ENCODE measurements at regions not wholly inside any gene's neighbourhood (a gene's known extent, or its start where the extent isn't known, plus 50 kb on each side); places are given as distances from the start of the nearest gene placed in this dataset.

GRCh38 chr2:188142088-188142487 is 149.6 kb upstream of the GULP1 start:
- no peak for DNase-seq (ENCODE audit: low spot score)

GRCh38 chr2:188142636-188143295 is 148.9 kb upstream of the GULP1 start:
- no peak for DNase-seq (ENCODE audit: low spot score)

GRCh38 chr2:188145885-188146284 is 145.8 kb upstream of the GULP1 start:
- DNase-seq (ENCODE audit: low spot score), result no peak

GRCh38 chr2:188146888-188147287 is 144.8 kb upstream of the GULP1 start:
- DNase-seq (ENCODE audit: low spot score), result no peak

- DNase-seq (ENCODE audit: low spot score), result no peak
Observed at GRCh38 chr2:188151670-188152069, 140.0 kb upstream of the GULP1 start.

- no peak for DNase-seq (ENCODE audit: low spot score)
Observed at GRCh38 chr2:188158337-188159100, 133.2 kb upstream of the GULP1 start.

GRCh38 chr2:188159484-188159883 is 132.2 kb upstream of the GULP1 start:
- DNase-seq (ENCODE audit: low spot score), result no peak

- DNase-seq (ENCODE audit: low spot score), result no peak
Observed at GRCh38 chr2:188170356-188170755, 121.3 kb upstream of the GULP1 start.

- DNase-seq (ENCODE audit: low spot score), result no peak
Observed at GRCh38 chr2:188176620-188177019, 115.1 kb upstream of the GULP1 start.

GRCh38 chr2:188181067-188181838 is 110.4 kb upstream of the GULP1 start:
- no peak for DNase-seq (ENCODE audit: low spot score)

GRCh38 chr2:188181884-188182283 is 109.8 kb upstream of the GULP1 start:
- no peak for DNase-seq (ENCODE audit: low spot score)

GRCh38 chr2:188187726-188188125 is 103.9 kb upstream of the GULP1 start:
- DNase-seq (ENCODE audit: low spot score), result no peak

- no peak for DNase-seq (ENCODE audit: low spot score)
Observed at GRCh38 chr2:188189356-188189755, 102.3 kb upstream of the GULP1 start.

GRCh38 chr2:188193230-188193629 is 98.4 kb upstream of the GULP1 start:
- DNase-seq (ENCODE audit: low spot score), result no peak

GRCh38 chr2:188196343-188197008 is 95.2 kb upstream of the GULP1 start:
- DNase-seq (ENCODE audit: low spot score), result no peak

GRCh38 chr2:188199716-188200128 is 92.0 kb upstream of the GULP1 start:
- no peak for DNase-seq (ENCODE audit: low spot score)

- DNase-seq (ENCODE audit: low spot score), result no peak
Observed at GRCh38 chr2:188201639-188202038, 90.0 kb upstream of the GULP1 start.

GRCh38 chr2:188202777-188203176 is 88.9 kb upstream of the GULP1 start:
- DNase-seq (ENCODE audit: low spot score), result no peak

- no peak for DNase-seq (ENCODE audit: low spot score)
Observed at GRCh38 chr2:188203776-188204175, 87.9 kb upstream of the GULP1 start.

- no peak for DNase-seq (ENCODE audit: low spot score)
Observed at GRCh38 chr2:188204824-188205223, 86.8 kb upstream of the GULP1 start.

- DNase-seq (ENCODE audit: low spot score), result no peak
Observed at GRCh38 chr2:188207554-188207953, 84.1 kb upstream of the GULP1 start.

- DNase-seq (ENCODE audit: low spot score), result no peak
Observed at GRCh38 chr2:188209218-188209617, 82.5 kb upstream of the GULP1 start.

Data from Ammon's horn (tissue), 1 donor.